OCI-LY1 (cell line): ENCODE measurements at regions not wholly inside any gene's neighbourhood (a gene's known extent, or its start where the extent isn't known, plus 50 kb on each side); places are given as distances from the start of the nearest gene placed in this dataset.

Experiments used
- H2AFZ ChIP-seq: fragments of 200-600 bp; sonication (generic), shearing (Covaris generic); 2 replicates; pipeline ENCODE4 v1.6.0; 2014; ENCODE audit warnings: antibody characterized with exemption, mild to moderate bottlenecking, low read length
- H3F3A ChIP-seq: fragments of 200-600 bp; sonication (generic), shearing (Covaris generic); 2 replicates; pipeline ENCODE4 v1.6.0; 2014; ENCODE audit warnings: mild to moderate bottlenecking, antibody characterized with exemption, low read length, moderate library complexity; ENCODE audit not compliant: insufficient read depth
- H3K27ac ChIP-seq: fragments of 200-600 bp; sonication (generic); 2 replicates; pipeline ENCODE4 v1.5.1; 2014; ENCODE audit warnings: low read length, mixed run types, mild to moderate bottlenecking, low read depth; ENCODE audit not compliant: poor library complexity, severe bottlenecking
- H3K27me3 ChIP-seq: fragments of 200-600 bp; sonication (generic); 2 replicates; pipeline ENCODE4 v1.6.0; 2014; ENCODE audit warnings: antibody characterized with exemption, mild to moderate bottlenecking, low read length, moderate library complexity; ENCODE audit not compliant: insufficient read depth
- H3K36me3 ChIP-seq: fragments of 200-600 bp; sonication (generic); 2 replicates; pipeline ENCODE4 v1.6.1; 2014; ENCODE audit warnings: mild to moderate bottlenecking, antibody characterized with exemption, low read length, moderate library complexity, mixed read lengths; ENCODE audit not compliant: insufficient read depth
- H3K4me1 ChIP-seq: fragments of 200-600 bp; sonication (generic); 2 replicates; pipeline ENCODE4 v1.5.1; 2014; ENCODE audit warnings: mild to moderate bottlenecking, low read length, moderate library complexity; ENCODE audit not compliant: insufficient read depth, severe bottlenecking
- H3K4me2 ChIP-seq: fragments of 200-600 bp; sonication (generic), shearing (Covaris generic); 2 replicates; pipeline ENCODE4 v1.6.1; 2014; ENCODE audit warnings: low read length
- H3K4me3 ChIP-seq: fragments of 200-600 bp; sonication (generic); 2 replicates; pipeline ENCODE4 v1.5.1; 2014; ENCODE audit warnings: low read length, low read depth, mild to moderate bottlenecking, mixed read lengths; ENCODE audit not compliant: poor library complexity, severe bottlenecking
- H3K79me2 ChIP-seq: fragments of 200-600 bp; shearing (Covaris generic); 2 replicates; pipeline ENCODE4 v1.6.1; 2016; ENCODE audit warnings: mixed run types, low read length, mixed read lengths; ENCODE audit not compliant: insufficient read depth
- H3K9ac ChIP-seq: fragments of 200-600 bp; sonication (generic), shearing (Covaris generic); 2 replicates; pipeline ENCODE4 v1.6.1; 2014; ENCODE audit warnings: mild to moderate bottlenecking, low read length, mixed read lengths
- H3K9me2 ChIP-seq: fragments of 200-600 bp; sonication (generic), shearing (Covaris generic); 2 replicates; pipeline ENCODE4 v1.6.1; 2014; ENCODE audit warnings: low read depth, mild to moderate bottlenecking, low read length, mixed read lengths
- H3K9me3 ChIP-seq: fragments of 200-600 bp; shearing (Covaris generic); 2 replicates; pipeline ENCODE4 v1.6.1; 2014; ENCODE audit warnings: low read length, mixed read lengths
- H4K20me1 ChIP-seq: fragments of 200-600 bp; sonication (generic), shearing (Covaris generic); 2 replicates; pipeline ENCODE4 v1.6.0; 2016; ENCODE audit warnings: mild to moderate bottlenecking, low read length; ENCODE audit not compliant: insufficient read depth
- CTCF ChIP-seq: fragments of 200-600 bp; sonication (generic), shearing (Covaris generic); IDR thresholded peaks from 2 replicates; pipeline ENCODE4 v1.5.1; 2017; ENCODE audit warnings: mild to moderate bottlenecking, antibody characterized with exemption, low read length, moderate library complexity, mixed read lengths
- EZH2 ChIP-seq: fragments of 200-600 bp; sonication (generic), shearing (Covaris generic); IDR thresholded peaks from 2 replicates; pipeline ENCODE4 v1.8.0; 2017; ENCODE audit warnings: borderline replicate concordance, mixed run types, mild to moderate bottlenecking, antibody characterized with exemption, low read length, moderate library complexity, mixed read lengths

GRCh38 chr6:163790266-163790840 lies 375.8 kb downstream of the QKI start:
- H3K27ac ChIP-seq, result no peak overlapping the region

GRCh38 chr6:163789199-163789810 lies 374.8 kb downstream of the QKI start:
- Histone ChIP-seq H3K9ac (no peak overlapping the region), H4K20me1 (no peaks in the 10 kb centered on the region), H3K27ac (no peak overlapping the region), H3K4me2 (no peak overlapping the region), H3K27me3 (no peaks in the 10 kb centered on the region; the same call in 1 of the 2 replicates), H3K4me3 (no peak overlapping the region), H3F3A (no peaks in the 10 kb centered on the region), H3K4me1 (no peaks in the 10 kb centered on the region), H3K79me2 (no peaks in the 10 kb centered on the region), H2AFZ (no peak overlapping the region), H3K36me3 (no peaks in the 10 kb centered on the region), H3K9me2 (no peaks in the 10 kb centered on the region), H3K9me3 (no peaks in the 10 kb centered on the region)
- TF ChIP-seq CTCF (no peak), EZH2 (no peak)

More at GRCh38 chr6:163790266-163790840, 375.8 kb downstream of the QKI start:
- TF ChIP-seq CTCF (no peak), EZH2 (no peak)
- H3K4me2 ChIP-seq, result no peak overlapping the region
- no peak overlapping the region for H3K4me3 ChIP-seq
- H3K9me3 ChIP-seq, result no peaks in the 10 kb centered on the region
- no peak overlapping the region for H2AFZ ChIP-seq
- H3K36me3 ChIP-seq, result no peaks in the 10 kb centered on the region
- H3F3A ChIP-seq, result no peaks in the 10 kb centered on the region
- no peaks in the 10 kb centered on the region for H3K79me2 ChIP-seq
- H3K27me3 ChIP-seq, result no peaks in the 10 kb centered on the region; the same call in none of the 2 replicates
- no peaks in the 10 kb centered on the region for H3K4me1 ChIP-seq
- no peak overlapping the region for H3K9ac ChIP-seq
- H4K20me1 ChIP-seq, result no peaks in the 10 kb centered on the region
- H3K9me2 ChIP-seq, result no peaks in the 10 kb centered on the region

GRCh38 chr6:163786995-163787671 lies 372.6 kb downstream of the QKI start:
- no peaks in the 10 kb centered on the region for H3F3A ChIP-seq
- H3K9me2 ChIP-seq, result no peaks in the 10 kb centered on the region
- no peak overlapping the region for H3K4me2 ChIP-seq
- no peaks in the 10 kb centered on the region for H3K36me3 ChIP-seq
- H2AFZ ChIP-seq, result no peak overlapping the region
- H4K20me1 ChIP-seq, result no peaks in the 10 kb centered on the region
- H3K9me3 ChIP-seq, result no peaks in the 10 kb centered on the region
- no peak overlapping the region for H3K4me3 ChIP-seq
- H3K79me2 ChIP-seq, result no peaks in the 10 kb centered on the region
- no peaks in the 10 kb centered on the region; the same call in 1 of the 2 replicates for H3K27me3 ChIP-seq
- TF ChIP-seq EZH2 (no peak), CTCF (no peak)
- no peaks in the 10 kb centered on the region for H3K4me1 ChIP-seq
- no peak overlapping the region for H3K9ac ChIP-seq
- H3K27ac ChIP-seq, result no peak overlapping the region
